Body of pancreas (tissue), 4 donors: ENCODE measurements at regions not wholly inside any gene's neighbourhood (a gene's known extent, or its start where the extent isn't known, plus 50 kb on each side); places are given as distances from the start of the nearest gene placed in this dataset.
A peak's percentile ranks its signal among the peaks of the same experiment; 100 is the strongest.

Source experiments
- ATAC-seq: fragments of 150-250 bp; one replicate; pipeline ENCODE4 v1.9.1; 2016
- DNase-seq, 4 donors: peaks; one replicate each; pipeline ENCODE4 v3.0.0-alpha.2; 2019
- H3K27ac ChIP-seq, 4 donors: fragments of 200-600 bp; sonication (generic); 1 replicate in 3 of 4; 2 replicates in 1 of 4; pipeline versions ENCODE4 v1.5.1 to v1.6.1; 2016 to 2019; ENCODE audit warnings: mild to moderate bottlenecking in 1 of 4, mixed read lengths in 1 of 4, moderate library complexity in 1 of 4
- H3K27me3 ChIP-seq, 2 donors: fragments of 200-600 bp; sonication (generic); one replicate each; pipeline ENCODE4 v1.6.0; 2016; ENCODE audit warnings: mild to moderate bottlenecking in 1 of 2
- H3K36me3 ChIP-seq, 2 donors: fragments of 200-600 bp; sonication (generic); replicated peaks in 1 of 2; 2 replicates each; pipeline ENCODE4 v1.5.1; 2016; ENCODE audit warnings: low read depth in 2 of 2; ENCODE audit not compliant: insufficient read depth in 1 of 2
- H3K4me1 ChIP-seq: fragments of 200-600 bp; sonication (generic); one replicate; pipeline ENCODE4 v1.6.0; 2016
- H3K4me3 ChIP-seq, 2 donors: fragments of 200-600 bp; sonication (generic); 1 replicate in 1 of 2; 2 replicates in 1 of 2; pipeline ENCODE4 v1.5.1; 2016 to 2019
- H3K9me3 ChIP-seq, 3 donors: fragments of 200-600 bp; sonication (generic); 1 replicate in 2 of 3; 2 replicates in 1 of 3; pipeline ENCODE4 v1.5.1; 2016
- CTCF ChIP-seq, 7 experiments: fragments of 450-650 bp in 4 of 7; fragments of 200-600 bp in 3 of 7; sonication (generic) in 3 of 7; IDR thresholded peaks; one replicate each; pipeline ENCODE4 v1.5.1; 2016 to 2019; ENCODE audit warnings: antibody characterized with exemption in 7 of 7
- POLR2A ChIP-seq, 3 donors: fragments of 450-650 bp; IDR thresholded peaks; one replicate each; pipeline ENCODE4 v1.6.1; 2016; ENCODE audit warnings: antibody characterized with exemption in 3 of 3, mild to moderate bottlenecking in 2 of 3
- WGBS, 2 donors: methylation state at CpG; one replicate each; pipeline ENCODE4 v1.1.5; 2017; 5-methylcytosine and 5-hydroxymethylcytosine counted together
- intact Hi-C: fragments of 100-400 bp; cut with DNase I; formaldehyde crosslinking; loops from one replicate; pipeline ENCODE4 v1.15.1; 2023

GRCh38 chr6:113111550-113111949 is 745.6 kb upstream of the MARCKS start:
- ATAC-seq: no peak
- TF ChIP-seq CTCF (IDR thresholded peaks at IDR 0.05) (no peak), POLR2A (IDR thresholded peaks at IDR 0.05) (no peak)
- Histone ChIP-seq H3K36me3 (no peaks in the 10 kb centered on the region), H3K4me1 (no peaks in the 10 kb centered on the region), H3K27ac (no peak overlapping the region), H3K9me3 (no peaks in the 10 kb centered on the region), H3K4me3 (no peak overlapping the region), H3K27me3 (no peaks in the 10 kb centered on the region)
- DNase-seq: no peak
- WGBS, 2 donors: 89 to 96% methylated on average over 2 of the region's 2 CpGs
- intact Hi-C loops: no loop called here

- Histone ChIP-seq H3K9me3 (no peaks in the 10 kb centered on the region), H3K36me3 (no peaks in the 10 kb centered on the region), H3K27ac (no peak overlapping the region), H3K4me1 (no peaks in the 10 kb centered on the region), H3K4me3 (no peak overlapping the region), H3K27me3 (no peaks in the 10 kb centered on the region)
- intact Hi-C loops: no loop called here
- TF ChIP-seq POLR2A (IDR thresholded peaks at IDR 0.05): no peak
- TF ChIP-seq CTCF (IDR thresholded peaks at IDR 0.05): no peak
- no peak for ATAC-seq
- no peak for DNase-seq
- WGBS, 2 donors: 30 to 35% methylated on average over 2 of the region's 2 CpGs
These were observed 745.1 kb upstream of the MARCKS start for GRCh38 chr6:113112086-113112485.

GRCh38 chr6:113115196-113115595 is 741.9 kb upstream of the MARCKS start:
- Histone ChIP-seq H3K27ac (no peak overlapping the region), H3K36me3 (no peaks in the 10 kb centered on the region), H3K9me3 (no peaks in the 10 kb centered on the region), H3K4me1 (no peaks in the 10 kb centered on the region), H3K27me3 (no peaks in the 10 kb centered on the region), H3K4me3 (no peak overlapping the region)
- ATAC-seq (no peak), DNase-seq (no peak)
- 75 to 81% methylated on average over 1 of the region's 1 CpG for WGBS, 2 donors
- intact Hi-C loops: no loop called here
- TF ChIP-seq CTCF (IDR thresholded peaks at IDR 0.05) (no peak), POLR2A (IDR thresholded peaks at IDR 0.05) (no peak)

- no peak for TF ChIP-seq POLR2A (IDR thresholded peaks at IDR 0.05)
- TF ChIP-seq CTCF (IDR thresholded peaks at IDR 0.05): no peak
- no peak for ATAC-seq
- Histone ChIP-seq H3K27me3 (no peaks in the 10 kb centered on the region), H3K27ac (no peak overlapping the region), H3K4me3 (no peak overlapping the region), H3K36me3 (no peaks in the 10 kb centered on the region), H3K9me3 (no peaks in the 10 kb centered on the region), H3K4me1 (no peaks in the 10 kb centered on the region)
- WGBS, 2 donors: 64 to 77% methylated on average over 2 of the region's 2 CpGs
- peak in 1 of 4 donors; percentile 2 for DNase-seq
- intact Hi-C loops: no loop called here
These were observed 736.9 kb upstream of the MARCKS start for GRCh38 chr6:113120224-113120581.

GRCh38 chr6:113120582-113121285 is 736.4 kb upstream of the MARCKS start:
- no peak overlapping the region for H3K4me3 ChIP-seq
- H3K27me3 ChIP-seq: no peaks in the 10 kb centered on the region
- H3K9me3 ChIP-seq: no peaks in the 10 kb centered on the region
- H3K27ac ChIP-seq: no peak overlapping the region
- H3K36me3 ChIP-seq: no peaks in the 10 kb centered on the region
- WGBS, 2 donors: 71 to 80% methylated on average over 7 of the region's 7 CpGs
- no peaks in the 10 kb centered on the region for H3K4me1 ChIP-seq
- intact Hi-C loops: no loop called here
- no peak for TF ChIP-seq POLR2A (IDR thresholded peaks at IDR 0.05)
- no peak for TF ChIP-seq CTCF (IDR thresholded peaks at IDR 0.05)
- DNase-seq (peak in 1 of 4 donors; percentile 19), ATAC-seq (no peak)
